ENCODE measurements at regions not wholly inside any gene's neighbourhood (a gene's known extent, or its start where the extent isn't known, plus 50 kb on each side); places are given as distances from the start of the nearest gene placed in this dataset.

DNA sequence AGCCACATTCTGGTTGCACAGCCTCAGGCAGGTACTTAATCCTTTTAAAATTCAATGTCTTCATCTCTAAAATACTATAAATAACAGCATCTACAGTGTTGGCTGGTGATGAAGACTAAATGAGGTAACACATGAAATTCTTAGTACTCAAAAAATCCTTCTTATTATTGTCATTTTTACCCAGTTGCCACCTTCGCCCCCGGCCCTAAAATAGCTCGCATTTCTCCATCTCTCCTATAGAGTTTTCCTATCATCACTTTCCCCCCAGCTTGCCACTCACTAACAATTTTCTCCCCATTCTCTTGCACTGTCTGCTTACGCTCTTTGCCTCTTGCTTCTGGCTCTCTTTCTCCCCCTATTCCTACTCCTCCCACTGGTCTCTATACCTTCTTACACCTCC lies 59.9 kb upstream of the MARCHF10 start:
- Histone ChIP-seq H3K9me3 (replicated peaks; ENCODE audit: control insufficient read depth, insufficient read depth, low read depth, low read length) (no peaks in the 10 kb centered on the region), H3K4me2 (ENCODE audit: insufficient read depth, low read length) (no peak overlapping the region), H3K36me3 (ENCODE audit: control insufficient read depth, insufficient read depth, low read length) (no peaks in the 10 kb centered on the region), H4K20me1 (replicated peaks; ENCODE audit: control insufficient read depth, insufficient read depth, low read length) (no peaks in the 10 kb centered on the region; the same call in 1 of the 2 replicates), H3K27ac (ENCODE audit: extremely low read depth, low read depth, low read length) (no peak overlapping the region), H2AFZ (ENCODE audit: low read depth, low read length) (no peak overlapping the region), H3K27me3 (ENCODE audit: control insufficient read depth in 2 of 2, insufficient read depth in 2 of 2, low read length in 2 of 2) (peaks cover 21 to 39% of the 10 kb centered on the region in 2 experiments; a peak in 4 of 5 replicates), H3K9ac (ENCODE audit: insufficient read depth in 1 of 2, low read depth in 2 of 2, low read length in 2 of 2) (no peak overlapping the region), H3K4me1 (replicated peaks in 1 of 2; ENCODE audit: control insufficient read depth in 2 of 2, insufficient read depth in 2 of 2, low read length in 2 of 2) (no peaks in the 10 kb centered on the region), H3K4me3 (no peak overlapping the region), H3K79me2 (ENCODE audit: control insufficient read depth, insufficient read depth, low read length) (no peaks in the 10 kb centered on the region), H3K9me1 (ENCODE audit: control insufficient read depth, insufficient read depth, low read length) (no peaks in the 10 kb centered on the region)
- in situ Hi-C loops (cut with MboI), result no loop called here
- intact Hi-C loops (cut with micrococcal nuclease), result no loop called here
- 3% methylated on average over 3 of the region's 4 CpGs for WGBS (ENCODE audit: insufficient coverage, low coverage, missing lambda C conversion rate)
- TF ChIP-seq, protein P1, sequence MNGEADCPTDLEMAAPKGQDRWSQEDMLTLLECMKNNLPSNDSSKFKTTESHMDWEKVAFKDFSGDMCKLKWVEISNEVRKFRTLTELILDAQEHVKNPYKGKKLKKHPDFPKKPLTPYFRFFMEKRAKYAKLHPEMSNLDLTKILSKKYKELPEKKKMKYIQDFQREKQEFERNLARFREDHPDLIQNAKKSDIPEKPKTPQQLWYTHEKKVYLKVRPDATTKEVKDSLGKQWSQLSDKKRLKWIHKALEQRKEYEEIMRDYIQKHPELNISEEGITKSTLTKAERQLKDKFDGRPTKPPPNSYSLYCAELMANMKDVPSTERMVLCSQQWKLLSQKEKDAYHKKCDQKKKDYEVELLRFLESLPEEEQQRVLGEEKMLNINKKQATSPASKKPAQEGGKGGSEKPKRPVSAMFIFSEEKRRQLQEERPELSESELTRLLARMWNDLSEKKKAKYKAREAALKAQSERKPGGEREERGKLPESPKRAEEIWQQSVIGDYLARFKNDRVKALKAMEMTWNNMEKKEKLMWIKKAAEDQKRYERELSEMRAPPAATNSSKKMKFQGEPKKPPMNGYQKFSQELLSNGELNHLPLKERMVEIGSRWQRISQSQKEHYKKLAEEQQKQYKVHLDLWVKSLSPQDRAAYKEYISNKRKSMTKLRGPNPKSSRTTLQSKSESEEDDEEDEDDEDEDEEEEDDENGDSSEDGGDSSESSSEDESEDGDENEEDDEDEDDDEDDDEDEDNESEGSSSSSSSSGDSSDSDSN (IDR thresholded peaks at IDR 0.05; ENCODE audit: borderline replicate concordance in 1 of 2, low read depth in 2 of 2, low read length in 2 of 2), result no peak
- DNase-seq (ENCODE audit: extremely low read depth in 1 of 4, low spot score in 3 of 4) (no peak), ATAC-seq (no peak), FAIRE-seq (no peak)
- ChIA-PET POLR2A (interaction anchor here (1.2 to 1.3 kb wide), 3 partner anchors 11 to 101 kb away, joined by 3 to 6 read pairs (median 3); no protein-coding TSS in a partner anchor), CTCF (ENCODE audit: low intra/inter-chr PET ratio) (no interaction called here)
- no TSS peak for BruUV-seq (replicated peaks)

DNA sequence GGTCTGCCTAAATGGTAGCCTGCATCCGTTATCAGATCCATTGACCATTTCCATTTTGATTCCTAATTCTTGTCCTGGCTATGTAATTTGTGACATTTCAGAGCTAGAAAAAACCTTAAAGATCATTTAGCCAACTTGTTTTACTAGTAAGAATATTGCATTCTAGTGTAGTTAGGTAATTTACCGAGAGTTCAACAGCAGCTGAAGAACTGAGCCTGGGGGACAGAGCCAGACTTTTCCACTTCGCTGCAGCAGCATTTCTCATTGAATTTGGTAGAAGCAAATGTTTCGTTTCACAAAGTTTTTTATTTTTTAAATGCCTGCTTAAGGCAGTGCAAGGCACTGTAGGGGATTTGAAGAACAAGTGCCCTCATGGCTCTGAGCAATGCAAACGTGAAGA lies 59.2 kb upstream of the MARCHF10 start:
- WGBS (ENCODE audit: insufficient coverage, low coverage, missing lambda C conversion rate), result 0% methylated on average over 5 of the region's 5 CpGs
- Histone ChIP-seq H3K4me1 (replicated peaks in 1 of 2; ENCODE audit: control insufficient read depth in 2 of 2, insufficient read depth in 2 of 2, low read length in 2 of 2) (no peaks in the 10 kb centered on the region), H3K79me2 (ENCODE audit: control insufficient read depth, insufficient read depth, low read length) (no peaks in the 10 kb centered on the region), H3K27me3 (ENCODE audit: control insufficient read depth in 2 of 2, insufficient read depth in 2 of 2, low read length in 2 of 2) (peaks cover 21 to 39% of the 10 kb centered on the region in 2 experiments; a peak in 4 of 5 replicates), H3K4me3 (no peak overlapping the region), H3K9me1 (ENCODE audit: control insufficient read depth, insufficient read depth, low read length) (no peaks in the 10 kb centered on the region), H3K36me3 (ENCODE audit: control insufficient read depth, insufficient read depth, low read length) (no peaks in the 10 kb centered on the region), H3K9ac (ENCODE audit: insufficient read depth in 1 of 2, low read depth in 2 of 2, low read length in 2 of 2) (no peak overlapping the region), H2AFZ (ENCODE audit: low read depth, low read length) (no peak overlapping the region), H4K20me1 (replicated peaks; ENCODE audit: control insufficient read depth, insufficient read depth, low read length) (no peaks in the 10 kb centered on the region; the same call in 1 of the 2 replicates), H3K9me3 (replicated peaks; ENCODE audit: control insufficient read depth, insufficient read depth, low read depth, low read length) (no peaks in the 10 kb centered on the region), H3K27ac (ENCODE audit: extremely low read depth, low read depth, low read length) (no peak overlapping the region), H3K4me2 (ENCODE audit: insufficient read depth, low read length) (no peak overlapping the region)
- BruUV-seq (replicated peaks), result no TSS peak
- ATAC-seq, result no peak
- CTCF ChIA-PET (ENCODE audit: low intra/inter-chr PET ratio), result no interaction called here
- intact Hi-C loops (cut with micrococcal nuclease), result no loop called here
- TF ChIP-seq BRD9 (IDR thresholded peaks at IDR 0.05; ENCODE audit: low read depth, partially characterized antibody), result no peak
- no peak for TF ChIP-seq HIVEP1 (CRISPR knock-in tag; IDR thresholded peaks at IDR 0.05)
- no peak for TF ChIP-seq U2AF2 (optimal IDR thresholded peaks at IDR 0.05; ENCODE audit: low read depth, low read length)
- TF ChIP-seq ZNF766 (CRISPR knock-in tag; conservative IDR thresholded peaks at IDR 0.05), result no peak
- in situ Hi-C loops (cut with MboI), result no loop called here
- no peak for FAIRE-seq
- POLR2A ChIA-PET, result interaction anchor here (1.2 to 1.8 kb wide), 3 partner anchors 11 to 101 kb away, joined by 3 to 4 read pairs (median 3); no protein-coding TSS in a partner anchor
- DNase-seq (ENCODE audit: extremely low read depth in 1 of 4, low spot score in 3 of 4), result no peak
